ENCODE measurements at regions not wholly inside any gene's neighbourhood (a gene's known extent, or its start where the extent isn't known, plus 50 kb on each side); places are given as distances from the start of the nearest gene placed in this dataset.
A peak's percentile ranks its signal among the peaks of the same experiment; 100 is the strongest.
"Not testable (repeated sequence)": the region's sequence is repeated elsewhere in the genome, so short reads cannot be mapped to it uniquely, and the experiment has no call there.

DNA sequence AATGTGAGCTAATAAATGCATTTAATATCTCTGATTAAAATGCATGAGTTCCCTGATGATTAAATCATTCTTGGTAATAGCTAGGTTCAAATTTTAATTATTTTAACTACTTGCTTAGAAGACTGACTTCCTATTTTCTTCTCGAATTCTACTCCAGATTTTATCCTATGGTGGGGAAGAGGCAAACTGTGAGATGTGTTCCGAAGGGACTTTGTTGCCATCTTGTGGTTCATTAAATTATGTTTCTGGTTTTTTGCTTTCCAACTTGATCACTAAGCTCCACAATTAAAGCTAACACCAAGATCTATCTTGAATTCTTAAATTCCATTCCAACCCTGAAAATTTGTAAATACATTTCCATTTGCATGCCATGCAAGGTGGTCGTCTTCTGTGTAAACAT is 538.4 kb upstream of the PCDH20 start:
- DNase-seq, result peak; percentile 13 to 20

DNA sequence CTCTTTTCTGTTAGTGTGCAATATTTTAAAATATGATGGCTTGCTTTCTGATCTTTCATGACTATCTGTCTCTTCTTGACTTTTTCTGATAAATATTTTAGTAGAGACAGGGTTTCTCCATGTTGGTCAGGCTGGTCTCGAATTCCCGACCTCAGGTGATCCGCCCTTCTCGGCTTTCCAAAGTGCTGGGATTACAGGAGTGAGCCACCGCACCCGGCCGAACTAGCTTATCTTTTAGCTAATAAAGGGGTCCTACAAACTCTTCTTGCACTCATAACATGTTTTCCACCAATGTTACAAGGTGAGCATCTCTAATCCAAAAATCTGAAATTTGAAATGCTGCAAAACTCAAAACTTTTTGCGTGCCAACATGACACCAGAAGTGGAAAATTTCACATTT is 535.2 kb upstream of the PCDH20 start:
- no peak for DNase-seq

DNA sequence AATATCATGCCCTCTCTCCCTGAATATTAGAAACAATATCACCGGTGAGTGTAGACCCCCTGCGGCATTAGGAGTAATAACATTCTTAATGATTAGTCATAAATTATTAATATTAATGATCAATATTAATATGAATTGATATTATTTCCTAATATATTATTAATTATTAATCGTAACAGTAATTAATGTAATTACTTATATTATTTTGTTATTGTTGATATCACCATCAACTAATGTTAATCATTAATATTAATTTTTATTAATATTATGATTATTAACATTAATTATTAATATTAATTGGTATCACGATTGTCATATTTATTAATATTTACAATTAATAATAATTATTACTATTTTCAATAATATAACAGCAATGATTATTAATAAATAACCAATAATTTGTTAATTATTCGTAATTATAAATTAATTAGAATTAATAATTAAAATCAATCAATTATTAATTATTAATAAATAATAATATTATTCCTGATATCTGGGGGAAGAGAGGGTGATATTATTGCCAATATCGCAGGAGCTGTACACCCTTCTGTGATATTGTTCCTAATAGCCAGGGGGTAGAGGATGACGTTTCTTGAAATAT is 528.8 kb upstream of the PCDH20 start:
- DNase-seq, result no peak

DNA sequence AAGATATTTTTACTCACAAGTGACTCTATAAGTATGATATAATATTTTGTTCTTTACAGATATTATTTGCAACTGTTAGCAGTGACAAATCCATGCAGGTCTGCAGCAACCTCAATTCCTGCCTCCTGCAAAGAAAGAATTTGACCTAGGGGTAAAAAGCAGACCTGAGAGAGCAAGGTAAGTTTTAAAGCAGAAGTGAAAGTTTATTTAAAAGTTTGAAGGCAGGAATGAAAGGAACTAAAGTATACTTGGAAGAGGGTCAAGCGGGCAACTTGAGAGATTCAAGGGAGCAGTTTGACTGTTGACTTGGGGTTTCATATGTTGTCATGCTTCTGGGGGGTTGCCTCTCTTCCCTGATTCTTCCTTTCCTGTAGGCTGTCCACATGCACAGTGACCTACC is 520.1 kb upstream of the PCDH20 start:
- DNase-seq, result no peak

DNA sequence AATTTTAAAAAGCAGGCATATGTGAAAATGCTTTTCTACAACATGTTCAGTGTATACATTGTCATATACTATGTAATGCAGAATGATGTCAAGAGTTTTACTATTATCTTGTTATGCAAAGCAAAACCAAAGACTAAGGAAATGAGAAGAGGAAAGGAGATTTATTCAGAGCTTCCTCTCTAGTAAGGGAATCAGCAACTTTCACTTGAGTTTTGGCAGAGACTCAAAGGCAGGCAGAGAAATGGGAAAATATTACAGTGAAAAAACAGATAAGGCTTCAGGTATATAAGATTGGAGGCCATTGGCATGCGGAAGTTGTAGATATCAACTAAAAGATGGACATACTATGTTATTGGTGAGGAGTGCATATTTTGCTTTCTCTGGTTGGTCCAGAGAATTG is 512.0 kb upstream of the PCDH20 start:
- DNase-seq, result no peak

DNA sequence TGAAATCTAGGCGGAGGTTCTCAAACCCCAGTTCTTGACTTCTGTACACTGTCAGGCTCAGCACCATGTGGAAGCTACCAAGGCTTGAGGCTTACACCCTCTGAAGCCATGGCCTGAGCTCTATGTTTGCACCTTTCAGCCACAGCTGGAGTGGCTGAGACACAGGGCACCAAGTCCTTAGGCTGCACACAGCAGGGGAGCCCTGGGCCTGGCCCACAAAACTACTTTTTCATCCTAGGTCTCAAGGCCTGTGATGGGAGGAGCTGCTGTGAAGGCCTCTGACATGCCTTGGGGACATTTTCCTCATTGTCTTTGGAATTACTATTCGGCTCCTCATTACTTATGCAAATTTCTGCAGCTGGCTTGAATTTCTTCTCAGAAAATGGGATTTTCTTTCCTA is 503.2 kb upstream of the PCDH20 start:
- DNase-seq, result no peak

DNA sequence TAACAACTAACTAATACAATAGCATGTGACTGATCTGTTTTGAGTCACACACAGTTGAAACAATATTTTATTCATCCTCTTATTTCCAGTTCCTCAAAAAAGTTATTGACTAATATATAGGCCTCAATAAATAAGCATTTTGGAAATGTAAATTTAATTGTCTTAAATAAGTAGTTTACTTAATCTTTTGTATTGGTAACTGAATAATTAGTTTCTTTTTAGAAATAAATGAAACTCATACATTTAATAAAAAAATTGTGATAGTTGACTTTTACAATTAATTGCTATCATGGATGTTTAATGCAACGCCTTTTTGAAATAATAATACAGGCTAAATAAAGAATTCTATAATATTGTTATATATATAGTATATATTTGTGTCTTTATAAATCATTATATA is 500.8 kb upstream of the PCDH20 start:
- DNase-seq, result no peak

DNA sequence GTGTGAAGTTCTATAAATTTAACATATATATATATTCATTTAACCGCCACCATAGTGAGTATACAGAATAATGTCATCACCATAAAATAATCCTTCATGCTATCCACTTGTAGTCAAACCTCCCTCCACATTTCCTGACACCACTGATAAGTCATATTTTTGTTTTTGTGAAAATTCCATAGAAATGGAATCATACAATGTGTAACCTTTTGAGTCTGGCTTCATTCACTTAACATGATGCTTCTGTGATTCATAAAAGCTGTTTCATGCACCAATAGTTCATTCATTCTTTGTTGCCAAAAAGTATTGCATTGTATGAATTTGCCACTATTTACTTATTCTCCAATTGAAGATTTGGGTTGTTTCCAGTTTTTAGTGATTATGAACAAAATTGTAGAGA is 497.5 kb upstream of the PCDH20 start:
- DNase-seq, result no peak

DNA sequence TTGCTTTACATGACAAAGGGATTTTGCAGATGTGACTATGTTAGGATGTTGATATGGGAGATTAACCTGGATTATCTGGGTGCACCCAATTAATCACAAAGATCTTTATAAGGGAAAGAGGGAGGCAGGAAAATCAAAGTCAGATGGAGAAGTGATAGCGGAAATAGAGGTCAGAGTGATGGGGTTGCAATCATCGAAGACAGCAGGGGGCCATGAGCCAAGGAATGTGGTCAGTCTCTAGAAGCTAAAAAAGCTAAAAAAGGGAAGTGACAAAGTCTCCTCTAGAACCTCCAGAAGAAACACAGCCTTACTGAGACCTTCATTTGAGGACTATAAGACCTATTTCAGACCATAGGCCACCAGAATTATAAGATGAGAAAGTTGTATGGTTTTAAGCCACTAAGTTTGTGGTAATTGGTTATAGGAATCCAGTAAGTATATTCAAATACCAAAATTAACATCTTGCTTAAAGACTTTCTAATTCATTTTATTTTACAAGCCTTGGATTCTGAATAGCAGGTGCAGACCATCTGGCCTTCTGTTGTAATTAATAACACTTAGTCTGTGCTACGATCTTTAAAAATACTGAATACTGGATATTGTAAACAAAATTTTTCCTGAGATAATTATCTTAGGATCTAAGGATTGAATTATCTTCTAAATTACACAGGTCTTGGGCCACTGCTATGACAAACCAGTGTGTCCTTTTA is 493.4 kb upstream of the PCDH20 start:
- no peak for DNase-seq

DNA sequence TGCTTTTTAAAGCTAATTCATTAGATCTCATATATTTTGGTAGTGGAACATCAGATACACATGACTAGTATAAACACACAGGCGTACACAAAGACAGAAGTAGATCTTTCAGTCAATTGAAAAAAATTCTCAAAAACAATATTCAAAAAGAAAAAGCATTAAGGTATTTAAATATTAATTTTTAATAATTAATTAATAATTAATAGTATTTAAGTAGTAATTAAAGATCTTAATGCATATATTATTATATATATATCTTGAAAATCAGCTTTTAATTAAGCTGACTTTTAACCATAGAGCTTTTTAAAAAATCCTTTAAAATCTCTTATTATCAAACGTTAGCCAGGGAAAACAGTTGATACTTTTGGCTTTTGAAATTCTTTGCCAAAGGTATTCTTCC is 489.4 kb upstream of the PCDH20 start:
- no peak for DNase-seq

DNA sequence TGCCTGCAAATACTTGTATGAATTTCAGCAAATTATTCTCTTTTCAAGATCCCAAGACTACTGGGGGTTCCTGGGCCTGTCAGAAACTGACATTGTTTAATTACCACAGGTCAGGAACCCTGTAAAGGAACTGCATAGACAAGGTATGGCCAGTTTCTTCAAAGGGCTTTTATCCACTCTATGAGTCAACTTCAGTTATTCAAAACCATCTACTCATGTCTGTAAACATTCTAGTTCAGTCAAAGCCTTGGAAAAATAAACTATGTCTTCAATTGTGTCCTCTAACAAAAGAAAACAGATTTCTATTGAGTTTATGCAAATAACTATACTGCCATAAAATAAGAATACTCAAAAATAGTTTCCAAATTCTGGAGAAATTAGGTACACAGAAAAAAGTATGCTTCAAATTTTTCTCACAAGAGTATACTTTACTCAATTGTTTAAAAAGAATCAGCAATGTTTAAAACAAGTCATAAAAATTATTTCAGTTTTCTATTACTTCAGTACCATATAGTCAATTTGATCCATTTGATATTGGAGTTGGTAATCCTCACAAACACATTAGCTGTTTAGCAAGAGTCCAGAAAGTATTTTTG is 486.4 kb upstream of the PCDH20 start:
- DNase-seq, result no peak

DNA sequence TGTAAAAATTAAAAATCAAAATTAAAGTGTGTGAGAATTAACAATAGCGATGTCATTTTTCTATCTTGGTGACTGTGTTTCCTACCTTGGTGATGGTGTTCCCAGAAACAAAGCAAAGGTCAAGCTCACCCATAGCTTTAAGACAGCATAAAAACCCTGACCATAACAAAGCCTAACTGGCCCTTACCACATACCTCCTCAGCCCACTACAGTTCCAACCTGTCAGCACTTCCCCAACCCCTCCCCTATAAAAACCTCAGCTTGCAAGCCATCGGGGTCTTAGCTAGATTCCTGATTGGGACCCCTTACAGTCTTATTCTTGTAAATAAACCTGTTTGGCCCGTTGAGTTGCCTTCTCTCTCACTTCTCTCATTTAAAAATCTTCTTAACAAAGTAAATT is 484.4 kb upstream of the PCDH20 start:
- DNase-seq, result no peak

DNA sequence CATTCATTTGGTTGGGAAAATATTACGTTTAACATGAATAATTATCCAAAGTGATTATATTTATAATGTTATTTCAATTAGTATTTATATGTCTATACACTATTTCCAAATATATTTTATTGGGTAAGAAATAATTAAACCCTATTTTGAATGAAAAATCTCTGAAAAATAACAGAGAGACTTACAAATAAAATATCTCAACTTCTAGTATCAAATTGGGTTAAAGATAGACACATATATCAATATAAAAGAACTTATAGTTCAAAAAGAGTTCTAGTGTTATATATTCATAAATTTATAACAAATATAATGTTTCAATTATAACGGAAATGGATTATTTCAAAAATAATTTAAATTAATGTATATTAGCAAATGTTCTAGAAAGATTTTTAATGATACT is 482.6 kb upstream of the PCDH20 start:
- no peak for DNase-seq

DNA sequence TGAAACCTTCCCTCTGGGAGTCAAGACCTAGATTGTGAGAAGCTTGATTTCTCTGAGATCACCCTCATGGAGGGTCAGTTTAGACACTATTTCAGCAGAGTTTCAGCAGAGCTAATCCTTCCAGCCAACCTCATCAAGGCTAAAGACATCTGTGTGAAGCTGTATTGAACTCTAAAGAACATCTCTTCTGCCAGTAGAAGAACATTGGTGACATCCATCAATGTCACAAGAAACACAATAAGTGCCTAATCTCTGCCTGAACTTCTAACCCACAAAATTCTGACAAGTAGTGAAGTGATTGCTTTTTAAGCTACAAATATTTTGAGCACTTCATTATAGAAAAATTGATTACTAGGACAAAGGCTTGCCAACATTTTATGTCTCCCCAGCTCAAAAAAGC is 475.8 kb upstream of the PCDH20 start:
- DNase-seq, result no peak

DNA sequence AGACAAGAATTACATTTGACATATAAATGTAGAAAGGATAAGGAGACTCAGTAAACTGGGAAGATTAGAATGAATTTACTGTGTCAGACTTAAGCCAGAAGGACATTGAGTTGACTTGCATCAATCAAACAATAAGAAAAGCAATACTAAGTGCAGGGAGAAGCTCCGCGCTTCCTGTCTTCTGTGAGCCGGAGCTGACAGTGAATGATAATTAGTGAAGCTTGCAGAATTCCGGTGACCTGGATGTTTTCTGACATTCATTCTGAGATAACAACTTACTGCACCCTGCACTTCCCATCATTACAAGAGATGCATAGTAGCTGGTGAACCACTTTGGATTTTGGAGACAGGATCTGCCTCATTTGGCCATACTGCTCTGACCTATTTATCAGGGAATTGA is 469.2 kb upstream of the PCDH20 start:
- DNase-seq, result no peak

DNA sequence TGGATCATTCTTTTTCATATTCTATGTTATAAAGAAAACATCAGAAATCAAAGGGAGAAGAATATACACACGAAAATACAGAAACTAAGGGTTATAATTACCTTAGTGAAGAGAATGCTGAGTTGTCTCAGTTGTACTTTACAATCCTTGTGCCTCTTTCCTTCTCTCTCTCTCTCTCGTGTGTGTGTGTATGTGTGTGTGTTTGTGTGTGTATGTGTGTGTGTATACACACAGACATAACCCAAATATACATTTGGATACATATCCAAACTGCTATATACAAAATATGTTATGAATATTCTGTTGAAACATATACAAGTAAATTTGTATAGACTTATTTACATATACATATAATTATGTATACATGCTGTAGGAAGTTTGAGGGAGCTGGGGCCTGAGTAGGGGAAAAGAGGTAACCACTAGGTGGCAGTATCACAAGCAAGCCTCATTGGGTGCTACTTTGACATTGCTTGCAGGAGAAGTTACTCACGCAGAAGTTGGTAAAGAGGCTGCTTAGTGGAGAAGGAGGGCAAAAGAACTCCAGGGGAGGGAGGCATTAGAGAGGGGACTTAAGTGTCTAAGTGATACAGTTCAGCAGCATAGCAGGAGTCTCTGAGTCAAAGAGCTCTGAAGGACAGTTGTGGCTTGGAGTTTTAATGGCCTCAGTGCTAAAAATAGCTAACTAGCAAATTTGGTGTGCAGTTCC is 465.1 kb upstream of the PCDH20 start:
- no peak for DNase-seq

DNA sequence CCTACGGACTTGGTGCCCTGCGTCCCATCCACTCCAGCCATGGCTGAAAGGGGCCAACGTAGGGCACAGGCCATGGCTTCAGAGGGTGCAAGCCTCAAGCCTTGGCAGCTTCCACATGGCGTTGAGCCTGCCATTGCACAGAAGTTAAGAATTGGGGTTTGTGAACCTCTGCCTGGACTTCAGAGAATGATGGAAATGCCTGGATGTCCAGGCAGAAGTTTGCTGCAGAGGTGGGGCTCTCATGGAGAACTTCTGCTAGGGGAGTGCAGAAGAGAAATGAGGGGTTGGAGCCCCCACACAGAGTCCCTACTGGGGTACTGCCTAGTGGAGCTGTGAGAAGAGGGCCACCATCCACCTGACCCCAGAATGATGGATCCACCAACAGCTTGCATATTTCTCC is 462.9 kb upstream of the PCDH20 start:
- DNase-seq, result not testable (repeated sequence)

DNA sequence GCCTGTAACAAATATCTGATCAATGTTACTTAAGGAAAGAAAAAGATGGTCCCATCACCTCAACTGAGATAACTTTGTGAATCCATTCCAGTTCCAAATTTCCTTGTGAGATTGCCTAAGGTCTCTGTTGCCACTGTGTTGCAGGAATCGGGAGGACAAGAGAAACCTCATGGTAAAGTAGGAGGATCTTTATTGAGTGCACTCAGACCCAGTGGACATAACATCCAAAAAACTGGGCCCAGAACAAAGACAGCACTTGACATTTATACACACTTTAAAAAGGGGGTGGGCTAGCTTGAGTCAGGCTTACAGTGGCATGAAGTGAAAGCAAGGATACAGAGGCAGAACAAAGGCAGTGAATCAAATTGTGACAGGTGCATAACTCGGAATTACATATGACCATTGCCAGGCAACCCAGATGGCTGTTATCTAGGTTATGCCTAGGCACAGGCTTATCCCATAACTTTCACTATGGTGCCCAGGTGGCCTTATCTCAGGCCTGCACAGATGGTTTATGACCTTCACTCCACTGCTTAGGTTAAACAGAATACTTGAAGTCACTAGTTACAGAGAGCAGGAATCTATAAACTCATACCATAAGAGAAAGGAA is 459.4 kb upstream of the PCDH20 start:
- no peak for DNase-seq

DNA sequence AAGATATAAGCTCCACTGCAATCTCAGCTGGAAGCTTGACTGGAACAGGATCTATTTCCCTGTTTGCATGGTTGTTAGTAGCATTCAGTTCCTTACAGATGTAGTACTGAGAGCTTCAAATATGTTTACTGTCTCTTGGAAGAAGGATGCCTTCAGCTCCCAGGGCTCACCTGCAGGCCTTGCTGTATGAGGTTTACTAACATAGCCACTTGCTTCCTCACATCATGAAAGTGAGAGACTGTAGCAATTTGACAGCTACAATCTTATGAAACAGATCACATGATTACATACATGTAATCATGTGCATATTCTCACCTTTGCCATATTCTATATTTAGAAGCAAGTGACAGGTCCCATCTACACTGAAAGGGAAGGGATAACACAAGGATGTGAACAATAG is 458.1 kb upstream of the PCDH20 start:
- no peak for DNase-seq

DNA sequence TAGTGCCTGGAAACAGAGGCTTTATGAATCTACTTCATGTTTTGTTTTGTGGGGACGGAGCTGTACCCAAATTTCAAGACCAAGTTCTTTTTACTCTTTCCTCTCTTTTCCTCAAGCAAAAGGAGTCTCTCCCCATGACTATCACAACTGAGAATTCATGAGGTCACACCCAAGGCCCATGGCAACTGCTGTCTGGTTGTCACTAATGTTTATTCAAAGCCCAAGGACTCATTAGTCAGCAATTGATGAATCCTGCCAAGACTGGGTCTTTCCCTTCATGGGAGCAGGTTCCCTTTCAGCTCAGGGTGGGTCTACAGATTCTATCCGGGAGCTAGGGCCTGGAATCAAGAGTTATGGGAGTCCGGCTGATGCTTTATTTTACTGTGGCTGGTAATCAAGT is 441.5 kb upstream of the PCDH20 start:
- DNase-seq, result no peak

DNA sequence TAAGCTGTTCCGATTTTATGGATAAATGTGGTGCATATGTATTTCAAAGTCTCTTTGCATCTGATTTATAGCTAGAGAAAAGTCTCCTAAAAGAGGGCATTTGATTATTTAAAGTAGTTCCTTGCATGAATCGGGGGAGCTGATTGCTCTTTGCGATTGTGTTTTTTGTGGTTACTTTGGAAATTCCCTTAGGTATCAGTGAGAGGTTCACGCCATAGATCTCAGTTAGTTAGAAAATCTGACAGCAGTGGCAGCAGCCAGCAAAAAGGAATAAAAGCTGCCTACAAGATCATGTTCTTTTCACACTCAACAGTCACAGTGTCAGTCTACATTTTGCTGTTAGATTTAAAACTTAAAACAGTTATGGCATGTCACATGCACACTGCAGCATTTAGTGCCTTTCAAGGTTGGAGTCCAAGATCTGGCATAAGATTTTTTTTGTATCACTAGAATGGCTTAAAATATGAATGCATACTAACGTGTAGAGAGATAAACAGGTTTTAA is 436.5 kb upstream of the PCDH20 start:
- no peak for DNase-seq

DNA sequence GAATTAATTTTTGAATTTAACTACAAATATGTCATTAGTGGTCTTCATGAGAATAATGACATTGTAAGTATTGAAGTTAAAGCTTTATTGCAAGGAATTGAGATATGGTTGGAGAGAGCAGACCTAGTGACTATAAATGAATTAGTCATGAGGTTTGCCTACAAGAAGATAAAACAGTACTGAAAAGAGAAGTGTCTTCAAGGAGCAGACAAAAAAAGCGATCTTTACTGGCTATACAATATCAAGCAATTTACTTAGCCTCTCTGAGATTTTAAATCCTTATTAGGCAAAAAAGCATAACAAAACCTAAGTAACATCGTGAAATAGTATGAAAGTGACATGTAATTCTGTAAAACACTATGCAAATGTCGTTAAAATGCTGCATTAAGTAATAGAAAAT is 435.1 kb upstream of the PCDH20 start:
- no peak for DNase-seq

DNA sequence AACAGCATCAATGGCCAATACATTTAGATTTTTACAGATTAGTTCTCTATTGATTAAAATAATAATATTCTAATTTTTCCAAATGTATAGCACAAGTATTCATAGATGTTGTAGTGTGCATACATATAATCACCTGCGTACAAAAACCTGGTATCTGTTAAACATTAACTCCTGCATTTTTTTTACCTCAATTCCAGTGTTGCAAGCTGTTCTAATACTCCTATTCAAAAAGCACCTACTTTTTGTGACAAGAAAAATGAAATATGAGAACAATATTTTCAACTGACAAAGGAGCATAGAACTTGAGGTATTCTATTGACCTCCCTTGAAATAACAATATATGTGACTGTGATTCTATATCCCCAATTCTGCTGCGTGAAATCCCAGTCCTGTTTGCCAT is 422.9 kb upstream of the PCDH20 start:
- DNase-seq, result no peak

DNA sequence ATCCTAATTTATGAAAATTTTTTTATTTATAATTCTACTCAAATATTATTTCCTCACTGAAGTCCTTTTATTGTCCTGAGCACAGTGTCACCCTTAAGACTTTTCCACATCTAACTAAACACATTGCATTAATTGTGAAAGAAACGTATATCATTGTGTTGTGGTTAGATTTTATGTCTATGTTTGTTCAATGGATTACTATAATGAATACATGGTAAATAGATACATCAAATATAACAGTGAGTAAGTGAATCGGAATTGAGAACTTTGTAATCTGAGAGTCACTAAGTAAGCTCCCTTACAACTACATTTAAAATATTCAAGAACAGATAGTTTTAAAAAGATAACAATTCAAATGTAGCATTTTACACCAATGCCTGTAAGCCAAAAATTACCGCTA is 417.6 kb upstream of the PCDH20 start:
- no peak for DNase-seq

Measured in NCI-H1930 (cell line).